Small intestine (tissue), 7 donors: ENCODE measurements at regions not wholly inside any gene's neighbourhood (a gene's known extent, or its start where the extent isn't known, plus 50 kb on each side); places are given as distances from the start of the nearest gene placed in this dataset.

Experiments used
- DNase-seq, 2 donors: peaks; one replicate each; pipeline versions ENCODE4 v3.0.0 to v3.0.0-alpha.2; 2013
- FAIRE-seq: peaks from 2 replicates; lab custom pipeline; 2012; peaks lifted over from hg19 to GRCh38; lab: Jason Lieb, UNC
- H3K27ac ChIP-seq, 3 donors: one replicate each; pipeline ENCODE4 v1.5.1; 2013; ENCODE audit warnings: low read length in 2 of 3, mild to moderate bottlenecking in 2 of 3, control low read depth in 1 of 3, inconsistent platforms in 1 of 3, low read depth in 1 of 3, moderate library complexity in 1 of 3
- H3K27me3 ChIP-seq, 3 donors: one replicate each; pipeline ENCODE4 v1.6.1; 2013; ENCODE audit warnings: low read length in 3 of 3, inconsistent platforms in 1 of 3; ENCODE audit not compliant: control insufficient read depth in 3 of 3, insufficient read depth in 3 of 3
- H3K36me3 ChIP-seq, 3 donors: one replicate each; pipeline ENCODE4 v1.6.1; 2013; ENCODE audit warnings: low read length in 3 of 3, inconsistent platforms in 1 of 3, low read depth in 1 of 3, mild to moderate bottlenecking in 1 of 3, moderate library complexity in 1 of 3; ENCODE audit not compliant: control insufficient read depth in 3 of 3, insufficient read depth in 2 of 3
- H3K4me1 ChIP-seq, 3 donors: one replicate each; pipeline ENCODE4 v1.6.1; 2013; ENCODE audit warnings: low read length in 2 of 3, inconsistent platforms in 1 of 3, low read depth in 1 of 3, mild to moderate bottlenecking in 1 of 3, moderate library complexity in 1 of 3; ENCODE audit not compliant: control insufficient read depth in 3 of 3, insufficient read depth in 2 of 3
- H3K4me3 ChIP-seq, 3 donors: one replicate each; pipeline ENCODE4 v1.5.1; 2013; ENCODE audit warnings: low read length in 3 of 3, control low read depth in 1 of 3, inconsistent platforms in 1 of 3, low read depth in 1 of 3, mild to moderate bottlenecking in 1 of 3, moderate library complexity in 1 of 3
- H3K9me3 ChIP-seq, 2 donors: one replicate each; pipeline ENCODE4 v1.6.1; 2013; ENCODE audit warnings: low read depth in 1 of 2, low read length in 1 of 2; ENCODE audit not compliant: control insufficient read depth in 2 of 2, insufficient read depth in 1 of 2
- WGBS, 3 donors: extraction: QIAGEN DNeasy Blood & Tissue Kit; methylation state at CpG; one replicate each; pipeline ENCODE4 v1.1.7; 2013; 5-methylcytosine and 5-hydroxymethylcytosine counted together
- donor health status: healthy with polysubstance abuse.
- donor health status: control.
- donor health status: control.
- donor health status: Bipolar disorder and iron deficiency.
- donor health status: healthy.

DNA sequence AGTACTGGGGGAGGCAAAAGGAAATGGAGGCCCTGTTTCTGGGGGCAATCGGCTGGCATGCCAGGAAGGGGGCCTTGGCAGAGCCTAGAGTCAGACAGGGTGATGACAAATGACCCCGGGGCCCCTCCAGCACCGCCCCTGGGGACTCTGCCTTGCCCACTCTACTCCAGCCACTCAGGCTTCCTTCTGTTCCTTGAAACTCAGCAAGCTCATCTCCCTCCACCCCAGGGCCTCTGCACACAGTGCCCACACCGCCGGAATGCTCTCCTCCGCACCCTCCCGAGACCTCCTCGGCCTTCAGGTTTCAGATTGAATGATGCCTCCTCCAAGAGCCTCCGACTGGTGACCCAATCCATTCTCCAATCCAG is 122.5 kb upstream of the ZBTB40 start:
- no peak for FAIRE-seq
- 69 to 80% (median 78%) methylated on average over 8 to 9 of the region's 9 CpGs for WGBS, 3 donors
- Histone ChIP-seq H3K27me3 (no peaks in the 10 kb centered on the region), H3K27ac (no peak overlapping the region), H3K9me3 (no peaks in the 10 kb centered on the region), H3K4me1 (peaks cover 0 to 10% (median 0%) of the 10 kb centered on the region in 3 donors), H3K4me3 (no peak overlapping the region), H3K36me3 (no peaks in the 10 kb centered on the region)
- no peak for DNase-seq

DNA sequence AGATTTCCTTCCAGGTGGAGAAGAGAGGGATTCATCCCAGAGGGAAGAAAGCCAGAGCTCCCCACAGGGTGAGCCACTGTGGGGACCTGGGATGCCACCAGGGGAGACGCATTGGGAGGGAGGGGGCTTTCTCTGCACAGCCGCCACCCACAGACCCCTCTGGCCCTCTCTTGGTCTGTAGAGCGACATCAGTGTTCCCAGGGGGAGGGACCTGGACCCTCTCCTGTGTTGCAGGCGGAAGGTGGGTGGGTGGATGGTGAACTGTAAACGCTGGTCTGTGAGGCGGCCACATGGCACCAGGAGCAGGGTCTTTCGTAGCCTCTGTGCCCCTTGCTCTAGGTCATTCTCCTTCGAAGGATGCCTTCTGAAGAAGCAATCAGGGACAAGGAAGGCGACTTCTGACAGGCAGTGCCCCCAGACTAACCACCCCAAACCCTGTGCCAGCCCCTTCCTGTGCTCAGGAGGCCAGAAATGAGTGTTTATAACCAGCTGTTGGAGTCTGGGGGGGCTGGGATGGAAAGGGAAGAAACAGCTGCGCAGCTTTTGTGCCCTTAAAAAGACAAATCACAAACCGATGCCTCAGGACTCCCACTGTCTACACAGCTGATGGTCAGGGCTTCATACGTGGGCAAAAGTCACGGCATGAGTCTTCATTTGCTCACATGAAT is 121.4 kb upstream of the ZBTB40 start:
- DNase-seq (no peak), FAIRE-seq (no peak)
- H3K27ac ChIP-seq: no peak overlapping the region
- WGBS, 3 donors: 76 to 82% (median 76%) methylated on average over 13 of the region's 13 CpGs
- peaks cover 0 to 17% (median 0%) of the 10 kb centered on the region in 3 donors for H3K4me1 ChIP-seq
- no peaks in the 10 kb centered on the region for H3K27me3 ChIP-seq
- H3K36me3 ChIP-seq: no peaks in the 10 kb centered on the region
- no peaks in the 10 kb centered on the region for H3K9me3 ChIP-seq
- no peak overlapping the region for H3K4me3 ChIP-seq

DNA sequence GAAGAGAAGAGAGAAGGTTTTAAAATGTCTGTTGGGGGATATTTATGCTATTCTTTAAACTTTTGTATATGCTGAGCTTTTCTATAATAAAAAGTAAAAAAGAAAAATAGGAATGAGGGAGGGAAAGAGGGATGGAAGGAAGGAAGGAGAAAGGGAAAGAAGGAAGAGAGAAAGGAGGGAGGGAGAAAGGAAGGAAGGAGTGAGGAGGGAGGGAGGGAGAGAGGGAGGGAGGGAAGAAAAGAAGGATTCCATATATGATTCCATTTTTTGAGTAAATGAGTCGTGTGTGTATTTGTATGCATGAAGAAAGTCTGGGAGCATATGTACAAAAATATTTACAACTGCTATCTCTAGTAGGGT is 120.9 kb upstream of the ZBTB40 start:
- Histone ChIP-seq H3K27me3 (no peaks in the 10 kb centered on the region), H3K9me3 (no peaks in the 10 kb centered on the region), H3K4me3 (no peak overlapping the region), H3K36me3 (no peaks in the 10 kb centered on the region), H3K27ac (no peak overlapping the region), H3K4me1 (peaks cover 0 to 18% (median 0%) of the 10 kb centered on the region in 3 donors)
- no peak for FAIRE-seq
- DNase-seq: no peak
- WGBS, 3 donors: 69 to 76% (median 69%) methylated on average over 1 of the region's 1 CpG

DNA sequence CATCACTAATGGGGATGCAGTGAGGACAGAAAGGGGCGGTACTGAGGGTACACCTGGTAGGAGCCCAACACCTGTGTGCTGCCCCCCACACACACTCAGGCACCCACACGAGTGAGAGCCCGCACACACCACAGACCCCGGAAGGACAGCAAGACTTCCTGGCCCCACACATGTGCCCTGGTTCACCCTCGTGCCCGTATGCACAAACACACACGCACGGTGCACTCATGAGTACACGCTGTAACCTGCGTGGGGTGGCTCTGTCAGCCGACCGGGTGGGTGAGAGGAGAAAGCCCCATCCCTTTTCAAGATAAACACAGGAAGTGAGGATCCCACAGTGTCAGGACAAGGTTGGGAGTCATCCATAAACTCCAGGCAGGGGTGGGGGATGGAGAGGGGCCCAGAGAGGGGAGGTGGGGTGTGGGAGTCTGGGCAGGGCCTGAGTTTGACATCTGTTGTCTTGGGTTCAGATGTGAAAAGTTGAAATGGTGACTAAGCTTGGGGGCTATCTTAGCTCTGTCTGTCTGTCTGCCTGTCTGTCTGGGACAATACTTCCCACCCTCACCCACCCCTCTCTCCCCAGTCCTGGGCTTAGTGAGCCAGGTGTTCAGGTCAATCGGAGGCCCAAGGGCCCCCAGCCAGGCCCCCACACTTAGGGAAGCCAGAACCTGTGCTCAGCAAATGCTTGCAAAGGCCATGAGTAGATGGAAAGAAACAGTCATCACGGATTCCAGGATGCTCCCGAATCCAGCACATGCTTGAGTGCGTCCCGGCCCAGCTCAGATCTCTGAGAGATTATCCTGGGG is 119.8 kb upstream of the ZBTB40 start:
- Histone ChIP-seq H3K4me3 (no peak overlapping the region), H3K9me3 (no peaks in the 10 kb centered on the region), H3K27me3 (no peaks in the 10 kb centered on the region), H3K4me1 (peaks cover 0 to 18% (median 0%) of the 10 kb centered on the region in 3 donors), H3K27ac (no peak overlapping the region), H3K36me3 (no peaks in the 10 kb centered on the region)
- WGBS, 3 donors: 70 to 81% (median 78%) methylated on average over 17 of the region's 17 CpGs
- FAIRE-seq (no peak), DNase-seq (no peak)

DNA sequence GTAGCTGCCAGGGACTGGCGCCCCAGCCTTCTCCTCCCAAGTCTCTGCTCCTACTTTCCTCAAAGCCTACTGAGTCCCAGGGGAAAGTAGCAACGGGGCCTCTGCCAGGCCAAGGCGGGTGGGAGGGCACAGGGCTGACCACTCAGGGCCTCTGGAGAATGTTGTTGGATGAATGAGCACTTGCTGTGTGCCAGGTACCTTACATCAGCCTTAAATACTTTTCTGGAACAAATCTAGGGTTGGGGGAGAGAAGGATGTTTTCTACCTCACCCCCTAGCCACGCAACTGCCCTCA is 119.3 kb upstream of the ZBTB40 start:
- Histone ChIP-seq H3K27ac (no peak overlapping the region), H3K4me1 (peaks cover 0 to 18% (median 0%) of the 10 kb centered on the region in 3 donors), H3K27me3 (no peaks in the 10 kb centered on the region), H3K4me3 (no peak overlapping the region), H3K36me3 (no peaks in the 10 kb centered on the region), H3K9me3 (no peaks in the 10 kb centered on the region)
- no peak for FAIRE-seq
- WGBS, 3 donors: 82 to 98% (median 83%) methylated on average over 4 of the region's 4 CpGs
- DNase-seq: no peak

DNA sequence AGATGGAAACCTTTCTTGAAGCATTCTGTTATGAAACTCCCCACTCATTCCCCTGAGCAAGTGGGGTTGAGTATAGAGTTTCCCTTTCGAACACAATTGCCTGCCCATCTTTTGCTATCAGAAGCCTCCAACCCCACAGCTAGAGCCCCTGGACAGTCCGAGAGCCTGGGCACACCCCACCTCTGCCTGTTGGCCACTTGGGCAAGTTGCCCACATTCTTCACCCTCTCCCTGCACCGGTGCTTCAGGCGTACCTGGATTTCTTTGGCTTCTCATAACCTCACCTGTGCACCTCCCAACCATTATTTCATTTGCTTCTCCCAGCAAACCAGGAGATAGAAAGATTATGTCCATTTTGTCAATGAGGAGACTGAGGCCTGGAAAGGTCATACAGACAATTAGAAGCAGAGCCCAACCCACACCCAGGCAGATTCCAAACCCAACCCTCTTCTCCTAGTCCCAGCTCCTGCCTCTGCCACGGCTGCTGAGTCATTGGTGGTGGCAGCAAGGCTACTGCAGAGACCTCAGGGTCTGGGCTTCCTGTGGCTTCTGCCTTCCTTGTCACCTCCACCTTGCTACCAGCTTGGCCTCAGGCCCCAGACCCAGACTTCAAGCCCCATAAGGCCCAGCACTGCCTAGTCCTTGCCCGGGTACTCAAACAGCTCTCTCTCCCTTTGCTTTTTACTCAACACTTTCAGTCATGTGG is 118.7 kb upstream of the ZBTB40 start:
- no peaks in the 10 kb centered on the region for H3K27me3 ChIP-seq
- peaks cover 0 to 18% (median 0%) of the 10 kb centered on the region in 3 donors for H3K4me1 ChIP-seq
- H3K36me3 ChIP-seq: no peaks in the 10 kb centered on the region
- no peaks in the 10 kb centered on the region for H3K9me3 ChIP-seq
- DNase-seq: no peak
- no peak overlapping the region for H3K4me3 ChIP-seq
- FAIRE-seq: no peak
- H3K27ac ChIP-seq: no peak overlapping the region
- WGBS, 3 donors: 63 to 69% (median 64%) methylated on average over 6 of the region's 6 CpGs

DNA sequence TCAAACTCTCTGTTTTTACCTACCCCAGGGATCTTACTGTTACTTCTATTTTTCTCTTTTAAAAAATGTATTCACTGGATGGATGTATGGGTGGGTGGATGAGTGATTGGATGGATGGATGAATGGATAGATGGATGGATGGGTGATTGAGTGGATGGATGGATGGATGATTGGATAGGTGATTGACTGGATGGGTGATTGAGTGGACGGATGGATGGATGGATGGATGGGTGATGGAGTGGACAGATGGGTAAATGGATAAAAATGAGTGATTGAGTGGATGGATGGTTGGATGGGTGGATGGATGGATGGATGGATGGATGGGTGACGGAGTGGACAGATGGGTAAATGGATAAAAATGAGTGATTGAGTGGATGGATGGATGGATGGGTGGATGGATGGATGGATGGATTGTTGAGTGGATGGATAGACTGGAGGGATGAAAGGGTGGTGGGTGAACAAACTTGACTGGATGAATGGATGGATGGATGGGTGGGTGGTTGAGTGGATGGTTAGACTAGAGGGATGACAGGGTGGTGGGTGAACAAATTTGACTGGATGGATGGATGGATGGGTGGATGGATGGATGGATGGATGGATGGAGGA is 118.0 kb upstream of the ZBTB40 start:
- Histone ChIP-seq H3K27me3 (no peaks in the 10 kb centered on the region), H3K4me1 (peaks cover 0 to 18% (median 0%) of the 10 kb centered on the region in 3 donors), H3K27ac (no peak overlapping the region), H3K36me3 (no peaks in the 10 kb centered on the region), H3K9me3 (no peaks in the 10 kb centered on the region), H3K4me3 (no peak overlapping the region)
- no peak for FAIRE-seq
- 87 to 90% (median 89%) methylated on average over 2 of the region's 2 CpGs for WGBS, 3 donors
- DNase-seq: no peak

DNA sequence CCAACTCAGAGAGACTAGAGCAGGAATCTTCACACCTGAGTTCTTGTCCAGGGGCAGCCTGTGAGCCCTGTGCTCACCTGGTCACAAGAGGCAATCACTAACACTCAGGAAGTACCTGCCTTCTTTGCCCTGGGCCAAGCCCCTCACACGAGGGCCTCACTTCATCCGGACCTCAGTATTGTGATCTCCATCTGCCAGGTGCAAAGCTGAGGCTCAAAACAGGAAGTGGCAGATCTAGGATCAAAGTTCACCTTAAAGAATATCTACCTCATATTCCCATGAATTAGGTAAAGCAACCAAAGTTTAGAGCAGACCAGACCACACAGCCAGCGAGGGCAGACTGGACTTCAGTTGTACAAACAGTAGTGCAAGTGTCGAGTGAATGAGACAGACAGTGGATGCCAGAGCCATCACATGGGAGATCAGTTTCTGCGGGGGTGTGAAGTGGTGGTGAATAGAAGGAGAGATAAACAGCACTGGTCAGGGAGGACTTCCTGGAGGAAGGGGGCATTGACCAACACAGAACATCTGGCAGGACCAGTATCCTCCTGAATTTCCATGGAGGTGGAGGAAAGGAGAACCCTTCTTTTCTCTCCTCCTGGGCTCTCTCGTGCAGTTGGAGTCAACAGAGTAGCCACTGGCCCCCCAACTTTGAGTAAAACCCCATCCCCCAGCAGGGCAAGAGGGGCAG is 116.6 kb upstream of the ZBTB40 start:
- peak; percentile 29 to 44 for DNase-seq
- peaks cover 0 to 5% (median 0%) of the 10 kb centered on the region in 3 donors for H3K27me3 ChIP-seq
- H3K9me3 ChIP-seq: no peaks in the 10 kb centered on the region
- no peak for FAIRE-seq
- peaks cover 0 to 14% (median 0%) of the 10 kb centered on the region in 3 donors for H3K4me1 ChIP-seq
- H3K27ac ChIP-seq: no peak overlapping the region
- WGBS, 3 donors: 45 to 55% (median 53%) methylated on average over 6 of the region's 6 CpGs
- H3K36me3 ChIP-seq: no peaks in the 10 kb centered on the region
- H3K4me3 ChIP-seq: no peak overlapping the region
